ENCODE measurements at regions not wholly inside any gene's neighbourhood (a gene's known extent, or its start where the extent isn't known, plus 50 kb on each side); places are given as distances from the start of the nearest gene placed in this dataset.

- H3K4me3 ChIP-seq: no peak overlapping the region
- TF ChIP-seq CTCF (IDR thresholded peaks at IDR 0.05) (no peak), POLR2A (IDR thresholded peaks at IDR 0.05) (no peak)
- ATAC-seq (no peak), DNase-seq (no peak)
- no peaks in the 10 kb centered on the region for H3K36me3 ChIP-seq
- no peaks in the 10 kb centered on the region for H3K27me3 ChIP-seq
- 72% methylated on average over 2 of the region's 2 CpGs for WGBS (ENCODE audit: insufficient coverage, low coverage, low lambda C conversion rate, missing lambda C conversion rate)
- no peak overlapping the region for H3K27ac ChIP-seq
- H3K9me3 ChIP-seq: no peaks in the 10 kb centered on the region
- intact Hi-C loops (cut with DNase I): no loop called here
- H3K4me1 ChIP-seq: no peaks in the 10 kb centered on the region
These were observed 349.7 kb downstream of the CDK5RAP2 start for GRCh38 chr9:120230227-120230626.

GRCh38 chr9:120221844-120222243 lies 358.1 kb downstream of the CDK5RAP2 start:
- H3K27ac ChIP-seq: no peak overlapping the region
- intact Hi-C loops (cut with DNase I): no loop called here
- no peaks in the 10 kb centered on the region for H3K9me3 ChIP-seq
- no peaks in the 10 kb centered on the region for H3K36me3 ChIP-seq
- no peaks in the 10 kb centered on the region for H3K4me1 ChIP-seq
- no peak overlapping the region for H3K4me3 ChIP-seq
- DNase-seq (no peak), ATAC-seq (no peak)
- no peaks in the 10 kb centered on the region for H3K27me3 ChIP-seq
- no CpG with 5 or more reads among the region's 3 CpGs for WGBS (ENCODE audit: insufficient coverage, low coverage, low lambda C conversion rate, missing lambda C conversion rate)
- TF ChIP-seq POLR2A (IDR thresholded peaks at IDR 0.05) (no peak), CTCF (IDR thresholded peaks at IDR 0.05) (no peak)

GRCh38 chr9:120214332-120214731 lies 365.6 kb downstream of the CDK5RAP2 start:
- WGBS (ENCODE audit: insufficient coverage, low coverage, low lambda C conversion rate, missing lambda C conversion rate): 70% methylated on average over 9 of the region's 11 CpGs
- intact Hi-C loops (cut with DNase I): no loop called here
- Histone ChIP-seq H3K27ac (no peak overlapping the region), H3K4me3 (no peak overlapping the region), H3K36me3 (no peaks in the 10 kb centered on the region), H3K27me3 (no peaks in the 10 kb centered on the region), H3K9me3 (no peaks in the 10 kb centered on the region), H3K4me1 (no peaks in the 10 kb centered on the region)
- DNase-seq (no peak), ATAC-seq (no peak)
- TF ChIP-seq POLR2A (IDR thresholded peaks at IDR 0.05): no peak
- TF ChIP-seq CTCF (IDR thresholded peaks at IDR 0.05): no peak

GRCh38 chr9:120212853-120213200 lies 367.1 kb downstream of the CDK5RAP2 start:
- ATAC-seq (no peak), DNase-seq (no peak)
- WGBS (ENCODE audit: insufficient coverage, low coverage, low lambda C conversion rate, missing lambda C conversion rate): 52% methylated on average over 5 of the region's 5 CpGs
- no peaks in the 10 kb centered on the region for H3K9me3 ChIP-seq
- H3K27me3 ChIP-seq: no peaks in the 10 kb centered on the region
- no peaks in the 10 kb centered on the region for H3K4me1 ChIP-seq
- H3K27ac ChIP-seq: no peak overlapping the region
- intact Hi-C loops (cut with DNase I): no loop called here
- TF ChIP-seq POLR2A (IDR thresholded peaks at IDR 0.05) (no peak), CTCF (IDR thresholded peaks at IDR 0.05) (no peak)
- no peaks in the 10 kb centered on the region for H3K36me3 ChIP-seq
- H3K4me3 ChIP-seq: no peak overlapping the region

DNA sequence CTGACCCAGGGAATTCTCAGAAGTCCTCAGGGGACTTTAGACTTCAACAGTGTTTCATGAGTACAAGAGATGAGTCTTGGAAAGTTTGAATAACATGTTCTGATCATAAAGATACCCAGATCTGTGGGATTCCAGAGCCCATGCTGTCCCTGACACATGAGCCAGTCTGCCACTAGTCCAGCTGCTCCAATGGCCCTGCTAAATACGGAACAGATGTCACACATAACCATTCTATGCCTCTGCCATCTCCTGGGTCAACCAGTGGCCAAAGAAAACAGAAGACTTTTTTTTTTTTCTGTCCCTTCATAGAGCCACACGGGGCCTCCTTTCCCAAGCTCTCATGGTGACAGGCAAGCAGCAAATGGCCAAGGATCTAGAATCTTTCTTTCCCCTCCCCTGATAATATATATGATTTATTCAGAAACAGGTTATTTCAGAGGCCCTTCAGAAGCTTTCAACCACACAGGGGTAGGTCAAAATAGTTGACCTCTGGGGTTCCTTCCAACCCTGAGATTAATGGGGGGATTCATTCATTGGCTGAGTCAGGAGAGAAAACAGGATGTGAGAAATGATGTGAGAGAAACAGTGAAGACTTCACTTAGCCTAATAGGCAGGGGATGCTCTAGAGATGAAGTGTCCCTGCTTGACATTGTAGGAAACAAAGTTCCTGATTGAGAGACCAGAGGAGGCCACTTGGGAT lies 367.7 kb downstream of the CDK5RAP2 start:
- TF ChIP-seq POLR2A (IDR thresholded peaks at IDR 0.05) (no peak), CTCF (IDR thresholded peaks at IDR 0.05) (no peak)
- ATAC-seq: no peak
- intact Hi-C loops (cut with DNase I): no loop called here

More for the DNA sequence above, 367.7 kb downstream of the CDK5RAP2 start:
- no peaks in the 10 kb centered on the region for H3K27me3 ChIP-seq
- H3K9me3 ChIP-seq: no peaks in the 10 kb centered on the region
- H3K4me1 ChIP-seq: no peaks in the 10 kb centered on the region
- no peaks in the 10 kb centered on the region for H3K36me3 ChIP-seq
- 44% methylated on average over 2 of the region's 2 CpGs for WGBS (ENCODE audit: insufficient coverage, low coverage, low lambda C conversion rate, missing lambda C conversion rate)
- no peak overlapping the region for H3K27ac ChIP-seq
- no peak overlapping the region for H3K4me3 ChIP-seq
- DNase-seq: no peak
